Esophagus mucosa (tissue), 1 donor: ENCODE measurements at regions not wholly inside any gene's neighbourhood (a gene's known extent, or its start where the extent isn't known, plus 50 kb on each side); places are given as distances from the start of the nearest gene placed in this dataset.

Experiments
- ATAC-seq: fragments of 200-7000 bp; cut with Tn5 transposase; one replicate; pipeline ENCODE4 v1.9.1; 2020
- donor health status: DM: yes; HTN: yes; CAD: no.

DNA sequence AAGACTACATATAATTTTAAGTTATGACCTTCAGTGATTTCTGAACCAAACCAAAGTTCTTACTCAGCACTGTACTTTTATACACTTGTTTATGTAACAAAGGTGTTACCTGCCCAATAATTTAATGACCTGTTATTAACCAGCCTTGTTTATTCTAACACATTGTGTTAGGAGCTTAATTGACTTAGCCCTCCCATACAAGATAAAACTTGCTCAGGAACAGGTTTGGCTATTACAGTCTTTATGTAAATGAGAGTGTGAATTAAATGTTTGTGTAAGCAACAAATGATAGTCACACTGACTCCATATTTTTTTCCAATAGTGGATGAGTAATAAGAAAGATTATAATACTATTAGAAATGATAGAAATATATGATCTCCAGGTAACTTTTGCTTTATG is 51.8 kb upstream of the MYCBP2 start:
- ATAC-seq: peak; percentile 99

DNA sequence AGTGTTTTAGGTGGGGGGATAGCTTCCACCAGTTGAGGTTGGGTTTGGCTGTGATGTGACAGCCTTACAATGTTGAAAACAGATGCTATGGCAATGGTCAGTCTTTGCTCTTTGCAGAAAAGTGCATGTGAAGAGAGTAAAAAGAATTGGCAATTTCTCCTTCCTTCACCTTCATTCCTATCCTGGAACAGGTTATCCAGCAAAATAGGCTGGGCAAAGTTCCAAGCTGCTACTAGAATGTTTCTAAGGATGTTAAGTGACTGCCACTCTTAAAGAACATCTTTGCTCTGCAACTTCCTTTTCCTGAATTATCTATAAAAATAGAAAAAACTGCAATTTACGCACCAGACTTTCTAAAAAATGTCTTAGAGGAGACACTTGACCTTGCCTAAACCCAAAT is 50.1 kb upstream of the MYCBP2 start:
- no peak for ATAC-seq
